B cell (primary cell): ENCODE measurements at regions not wholly inside any gene's neighbourhood (a gene's known extent, or its start where the extent isn't known, plus 50 kb on each side); places are given as distances from the start of the nearest gene placed in this dataset.

ENCODE experiments used
- EZH2 ChIP-seq: IDR thresholded peaks from 2 replicates; pipeline ENCODE4 v1.6.1; 2012; ENCODE audit warnings: borderline replicate concordance, low read depth, mild to moderate bottlenecking, moderate library complexity, low read length; ENCODE audit not compliant: insufficient read depth, poor library complexity, severe bottlenecking
- TF ChIP-seq, protein P1 (sequence below): fragments of 200-600 bp; IDR thresholded peaks from one replicate; pipeline ENCODE4 v1.8.0; 2022; ENCODE audit warnings: antibody characterized with exemption, mild to moderate bottlenecking

DNA sequence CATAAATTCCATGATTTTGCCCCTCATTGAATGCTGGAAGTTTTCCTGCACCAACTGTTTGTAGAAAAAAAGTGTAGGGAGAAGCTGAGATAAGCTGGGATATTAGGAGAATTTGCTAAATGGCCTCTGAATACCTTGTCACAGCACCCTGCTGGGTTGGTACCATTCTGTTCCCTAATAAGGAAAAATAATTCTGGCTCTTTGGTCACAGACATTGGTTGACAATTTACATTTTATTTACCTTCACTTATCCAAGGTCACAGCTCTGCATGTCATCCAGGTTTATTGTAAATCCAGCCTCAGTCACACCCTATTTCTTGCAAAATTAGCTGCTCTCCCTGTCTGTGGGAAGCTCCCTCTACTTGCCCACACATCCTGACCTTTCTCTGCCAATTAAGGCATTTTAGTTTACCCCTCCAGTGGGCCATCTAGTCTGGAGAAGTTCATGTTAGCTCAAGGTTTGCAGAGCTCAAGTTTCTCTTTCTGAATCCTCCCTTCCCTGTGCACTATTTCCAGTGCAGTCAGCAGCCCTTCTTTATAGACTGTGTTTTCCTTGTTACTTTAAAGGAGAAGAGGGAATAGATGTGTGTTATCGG, 115.4 kb upstream of the NTRK2 start:
- no peak for TF ChIP-seq EZH2
- TF ChIP-seq, protein P1, sequence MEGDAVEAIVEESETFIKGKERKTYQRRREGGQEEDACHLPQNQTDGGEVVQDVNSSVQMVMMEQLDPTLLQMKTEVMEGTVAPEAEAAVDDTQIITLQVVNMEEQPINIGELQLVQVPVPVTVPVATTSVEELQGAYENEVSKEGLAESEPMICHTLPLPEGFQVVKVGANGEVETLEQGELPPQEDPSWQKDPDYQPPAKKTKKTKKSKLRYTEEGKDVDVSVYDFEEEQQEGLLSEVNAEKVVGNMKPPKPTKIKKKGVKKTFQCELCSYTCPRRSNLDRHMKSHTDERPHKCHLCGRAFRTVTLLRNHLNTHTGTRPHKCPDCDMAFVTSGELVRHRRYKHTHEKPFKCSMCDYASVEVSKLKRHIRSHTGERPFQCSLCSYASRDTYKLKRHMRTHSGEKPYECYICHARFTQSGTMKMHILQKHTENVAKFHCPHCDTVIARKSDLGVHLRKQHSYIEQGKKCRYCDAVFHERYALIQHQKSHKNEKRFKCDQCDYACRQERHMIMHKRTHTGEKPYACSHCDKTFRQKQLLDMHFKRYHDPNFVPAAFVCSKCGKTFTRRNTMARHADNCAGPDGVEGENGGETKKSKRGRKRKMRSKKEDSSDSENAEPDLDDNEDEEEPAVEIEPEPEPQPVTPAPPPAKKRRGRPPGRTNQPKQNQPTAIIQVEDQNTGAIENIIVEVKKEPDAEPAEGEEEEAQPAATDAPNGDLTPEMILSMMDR: no peak
